ENCODE measurements at regions not wholly inside any gene's neighbourhood (a gene's known extent, or its start where the extent isn't known, plus 50 kb on each side); places are given as distances from the start of the nearest gene placed in this dataset.

DNA sequence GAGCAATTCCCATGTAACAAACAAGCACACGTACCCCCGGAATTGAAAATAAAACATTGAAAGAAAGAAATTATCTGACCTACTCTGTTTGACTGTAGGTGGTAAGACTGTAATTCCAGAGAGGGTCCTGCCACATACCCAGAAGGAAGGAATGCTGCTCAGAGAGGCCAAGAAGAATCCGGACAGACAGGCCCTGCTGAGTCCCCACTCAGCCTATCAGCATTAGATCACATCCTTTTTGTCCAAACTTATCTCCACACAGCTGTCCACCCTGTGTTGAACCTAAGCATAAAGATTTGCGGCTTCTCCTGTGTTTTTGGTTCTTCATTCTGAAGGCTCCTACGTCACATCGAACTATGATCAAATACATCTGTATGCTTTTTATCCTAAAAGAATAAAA is 591.9 kb downstream of the QKI start:
- no peak overlapping the region for H3K27ac ChIP-seq (ENCODE audit: low read length)
- no peak overlapping the region for H3K4me3 ChIP-seq (ENCODE audit: control insufficient read depth in 1 of 2, extremely low read depth in 1 of 2, low read length in 1 of 2)
- POLR2A ChIA-PET, result no interaction called here
- ATAC-seq (replicated peaks in 1 of 4) (no peak), DNase-seq (no peak)
- no peaks in the 10 kb centered on the region for H3K4me1 ChIP-seq (ENCODE audit: control insufficient read depth in 1 of 2, extremely low read depth in 1 of 2, insufficient read depth in 2 of 2, low read length in 2 of 2)
- H3K27ac Mint-ChIP-seq, result no peak overlapping the region
- H3K27me3 ChIP-seq (replicated peaks in 1 of 2; ENCODE audit: control insufficient read depth in 2 of 2, extremely low read depth in 1 of 2, insufficient read depth in 2 of 2, low read length in 1 of 2), result peaks cover 0 to 5% of the 10 kb centered on the region in 2 experiments
- no peak overlapping the region for H3K4me3 Mint-ChIP-seq
- WGBS (ENCODE audit: insufficient coverage), result 100% methylated on average over 1 of the region's 6 CpGs
- peaks cover 3 to 10% of the 10 kb centered on the region in 2 donors for H3K27me3 Mint-ChIP-seq
- no peaks in the 10 kb centered on the region for H3K9me3 ChIP-seq
- peaks cover 0 to 9% (median 0%) of the 10 kb centered on the region in 3 donors for H3K9me3 Mint-ChIP-seq
- no peaks in the 10 kb centered on the region for H3K36me3 ChIP-seq (ENCODE audit: control insufficient read depth in 2 of 2, extremely low read depth in 1 of 2, insufficient read depth in 1 of 2, low read length in 1 of 2)
- H3K4me1 Mint-ChIP-seq, result no peaks in the 10 kb centered on the region
- CTCF ChIA-PET, result no interaction called here
- no peaks in the 10 kb centered on the region for H3K36me3 Mint-ChIP-seq

GRCh38 chr6:164005004-164005711 is 590.6 kb downstream of the QKI start:
- Histone ChIP-seq H3K27me3 (replicated peaks in 1 of 2; ENCODE audit: control insufficient read depth in 2 of 2, extremely low read depth in 1 of 2, insufficient read depth in 2 of 2, low read length in 1 of 2) (peaks cover 0 to 5% of the 10 kb centered on the region in 2 experiments), H3K4me1 (ENCODE audit: control insufficient read depth in 1 of 2, extremely low read depth in 1 of 2, insufficient read depth in 2 of 2, low read length in 2 of 2) (no peaks in the 10 kb centered on the region), H3K36me3 (ENCODE audit: control insufficient read depth in 2 of 2, extremely low read depth in 1 of 2, insufficient read depth in 1 of 2, low read length in 1 of 2) (no peaks in the 10 kb centered on the region), H3K27ac (ENCODE audit: low read length) (no peak overlapping the region), H3K4me3 (ENCODE audit: control insufficient read depth in 1 of 2, extremely low read depth in 1 of 2, low read length in 1 of 2) (no peak overlapping the region), H3K9me3 (no peaks in the 10 kb centered on the region)
- ChIA-PET CTCF (no interaction called here), POLR2A (no interaction called here)
- no peaks in the 10 kb centered on the region for H3K36me3 Mint-ChIP-seq
- ATAC-seq (replicated peaks in 1 of 4) (no peak), DNase-seq (no peak)
- H3K27me3 Mint-ChIP-seq, result peaks cover 2 to 10% of the 10 kb centered on the region in 2 donors
- peaks cover 0 to 9% (median 0%) of the 10 kb centered on the region in 3 donors for H3K9me3 Mint-ChIP-seq
- H3K27ac Mint-ChIP-seq, result no peak overlapping the region
- no peaks in the 10 kb centered on the region for H3K4me1 Mint-ChIP-seq
- WGBS (ENCODE audit: insufficient coverage), result no CpG with 5 or more reads among the region's 4 CpGs
- H3K4me3 Mint-ChIP-seq, result no peak overlapping the region

- H3K27ac Mint-ChIP-seq, result no peak overlapping the region
- Histone ChIP-seq H3K27me3 (replicated peaks in 1 of 2; ENCODE audit: control insufficient read depth in 2 of 2, extremely low read depth in 1 of 2, insufficient read depth in 2 of 2, low read length in 1 of 2) (peaks cover 0 to 5% of the 10 kb centered on the region in 2 experiments), H3K4me3 (ENCODE audit: control insufficient read depth in 1 of 2, extremely low read depth in 1 of 2, low read length in 1 of 2) (no peak overlapping the region), H3K27ac (ENCODE audit: low read length) (no peak overlapping the region), H3K9me3 (no peaks in the 10 kb centered on the region), H3K36me3 (ENCODE audit: control insufficient read depth in 2 of 2, extremely low read depth in 1 of 2, insufficient read depth in 1 of 2, low read length in 1 of 2) (no peaks in the 10 kb centered on the region), H3K4me1 (ENCODE audit: control insufficient read depth in 1 of 2, extremely low read depth in 1 of 2, insufficient read depth in 2 of 2, low read length in 2 of 2) (no peaks in the 10 kb centered on the region)
- CTCF ChIA-PET, result no interaction called here
- POLR2A ChIA-PET, result no interaction called here
- no peak overlapping the region for H3K4me3 Mint-ChIP-seq
- no peaks in the 10 kb centered on the region for H3K4me1 Mint-ChIP-seq
- H3K36me3 Mint-ChIP-seq, result no peaks in the 10 kb centered on the region
- 94% methylated on average over 3 of the region's 4 CpGs for WGBS (ENCODE audit: insufficient coverage)
- H3K9me3 Mint-ChIP-seq, result peaks cover 0 to 9% (median 0%) of the 10 kb centered on the region in 3 donors
- no peak for ATAC-seq (replicated peaks in 1 of 4)
- peaks cover 2 to 13% of the 10 kb centered on the region in 2 donors for H3K27me3 Mint-ChIP-seq
- DNase-seq, result no peak
These were observed 585.8 kb downstream of the QKI start for GRCh38 chr6:164000276-164000675.

DNA sequence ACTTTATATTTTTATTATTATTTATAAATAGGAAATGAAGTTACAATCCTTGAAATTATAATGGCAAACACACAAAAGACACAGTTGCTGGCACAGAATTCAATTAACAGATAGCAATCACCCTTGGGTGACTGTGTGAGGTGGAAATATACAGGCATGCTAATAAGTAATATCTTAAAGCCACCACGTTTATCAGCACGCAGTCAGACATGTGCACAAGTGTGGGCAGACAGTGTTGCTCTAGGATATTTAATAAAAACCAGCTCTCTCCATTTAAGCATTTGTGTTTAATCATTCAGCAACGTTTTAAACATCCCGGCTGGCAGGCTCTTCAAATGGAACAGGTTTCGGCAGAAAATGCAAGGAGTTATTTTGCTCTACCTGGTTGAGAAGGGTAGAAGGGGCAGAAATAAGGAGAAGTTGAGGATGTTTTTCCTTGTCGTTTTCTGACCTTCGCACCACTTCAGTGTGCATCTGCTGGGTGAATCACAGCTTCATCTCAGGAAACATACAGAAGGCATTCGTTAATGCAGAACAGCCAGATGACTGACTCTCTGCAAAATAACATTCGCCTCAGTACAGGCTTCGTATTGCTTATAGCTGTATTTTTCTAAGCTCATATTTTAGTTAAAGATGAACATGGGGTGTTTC is 585.1 kb downstream of the QKI start:
- Mint-ChIP-seq H3K9me3 (peaks cover 0 to 9% (median 0%) of the 10 kb centered on the region in 3 donors), H3K27me3 (peaks cover 2 to 13% of the 10 kb centered on the region in 2 donors), H3K4me1 (no peaks in the 10 kb centered on the region), H3K27ac (no peak overlapping the region), H3K4me3 (no peak overlapping the region), H3K36me3 (no peaks in the 10 kb centered on the region)
- Histone ChIP-seq H3K9me3 (no peaks in the 10 kb centered on the region), H3K4me1 (ENCODE audit: control insufficient read depth in 1 of 2, extremely low read depth in 1 of 2, insufficient read depth in 2 of 2, low read length in 2 of 2) (no peaks in the 10 kb centered on the region), H3K27me3 (replicated peaks in 1 of 2; ENCODE audit: control insufficient read depth in 2 of 2, extremely low read depth in 1 of 2, insufficient read depth in 2 of 2, low read length in 1 of 2) (peaks cover 0 to 5% of the 10 kb centered on the region in 2 experiments), H3K27ac (ENCODE audit: low read length) (no peak overlapping the region), H3K4me3 (ENCODE audit: control insufficient read depth in 1 of 2, extremely low read depth in 1 of 2, low read length in 1 of 2) (no peak overlapping the region), H3K36me3 (ENCODE audit: control insufficient read depth in 2 of 2, extremely low read depth in 1 of 2, insufficient read depth in 1 of 2, low read length in 1 of 2) (no peaks in the 10 kb centered on the region)
- POLR2A ChIA-PET, result no interaction called here
- DNase-seq (no peak), ATAC-seq (replicated peaks in 1 of 4) (no peak)
- CTCF ChIA-PET, result no interaction called here
- WGBS (ENCODE audit: insufficient coverage), result 66% methylated on average over 5 of the region's 10 CpGs

- DNase-seq, result no peak
- H3K27me3 Mint-ChIP-seq, result peaks cover 2 to 13% of the 10 kb centered on the region in 2 donors
- Histone ChIP-seq H3K4me1 (ENCODE audit: control insufficient read depth in 1 of 2, extremely low read depth in 1 of 2, insufficient read depth in 2 of 2, low read length in 2 of 2) (no peaks in the 10 kb centered on the region), H3K36me3 (ENCODE audit: control insufficient read depth in 2 of 2, extremely low read depth in 1 of 2, insufficient read depth in 1 of 2, low read length in 1 of 2) (no peaks in the 10 kb centered on the region), H3K27ac (ENCODE audit: low read length) (no peak overlapping the region), H3K27me3 (replicated peaks in 1 of 2; ENCODE audit: control insufficient read depth in 2 of 2, extremely low read depth in 1 of 2, insufficient read depth in 2 of 2, low read length in 1 of 2) (peaks cover 0 to 3% of the 10 kb centered on the region in 2 experiments), H3K9me3 (no peaks in the 10 kb centered on the region), H3K4me3 (ENCODE audit: control insufficient read depth in 1 of 2, extremely low read depth in 1 of 2, low read length in 1 of 2) (no peak overlapping the region)
- peaks cover 0 to 2% (median 0%) of the 10 kb centered on the region in 3 donors for H3K9me3 Mint-ChIP-seq
- no CpG with 5 or more reads among the region's 3 CpGs for WGBS (ENCODE audit: insufficient coverage)
- H3K27ac Mint-ChIP-seq, result no peak overlapping the region
- H3K4me3 Mint-ChIP-seq, result no peak overlapping the region
- no peaks in the 10 kb centered on the region for H3K36me3 Mint-ChIP-seq
- POLR2A ChIA-PET, result no interaction called here
- CTCF ChIA-PET, result no interaction called here
- no peaks in the 10 kb centered on the region for H3K4me1 Mint-ChIP-seq
- ATAC-seq (replicated peaks in 1 of 4), result no peak
These were observed 584.0 kb downstream of the QKI start for GRCh38 chr6:163998496-163998895.

DNA sequence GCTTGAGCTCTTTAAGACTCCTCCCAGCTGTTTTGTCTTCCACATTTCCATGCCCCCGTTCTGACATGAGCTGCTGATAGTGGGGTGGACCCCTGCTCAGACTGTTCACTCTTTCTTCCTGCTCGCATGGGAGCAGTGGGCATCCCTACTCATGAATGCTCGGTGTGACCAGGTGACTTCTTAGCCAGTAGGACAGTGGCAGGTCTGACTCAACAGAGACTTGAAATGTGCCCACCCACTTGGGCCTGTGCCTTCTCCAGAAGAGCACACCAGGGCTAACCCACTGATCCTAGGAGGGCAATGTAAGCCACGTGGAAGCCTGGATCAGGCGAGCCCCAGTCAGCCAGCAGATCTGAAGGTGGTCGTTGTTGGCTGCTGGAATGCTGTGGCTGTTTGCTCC is 582.0 kb downstream of the QKI start:
- WGBS (ENCODE audit: insufficient coverage), result 90% methylated on average over 4 of the region's 6 CpGs
- H3K4me1 ChIP-seq (ENCODE audit: control insufficient read depth in 1 of 2, extremely low read depth in 1 of 2, insufficient read depth in 2 of 2, low read length in 2 of 2), result no peaks in the 10 kb centered on the region
- H3K9me3 ChIP-seq, result no peaks in the 10 kb centered on the region
- Mint-ChIP-seq H3K27me3 (peaks cover 0 to 4% of the 10 kb centered on the region in 2 donors), H3K4me1 (no peaks in the 10 kb centered on the region), H3K36me3 (no peaks in the 10 kb centered on the region), H3K9me3 (no peaks in the 10 kb centered on the region), H3K4me3 (no peak overlapping the region), H3K27ac (no peak overlapping the region)
- no peaks in the 10 kb centered on the region for H3K27me3 ChIP-seq (replicated peaks in 1 of 2; ENCODE audit: control insufficient read depth in 2 of 2, extremely low read depth in 1 of 2, insufficient read depth in 2 of 2, low read length in 1 of 2)
- H3K4me3 ChIP-seq (ENCODE audit: control insufficient read depth in 1 of 2, extremely low read depth in 1 of 2, low read length in 1 of 2), result no peak overlapping the region
- POLR2A ChIA-PET, result no interaction called here
- ATAC-seq (replicated peaks in 1 of 4) (no peak), DNase-seq (no peak)
- H3K27ac ChIP-seq (ENCODE audit: low read length), result no peak overlapping the region
- H3K36me3 ChIP-seq (ENCODE audit: control insufficient read depth in 2 of 2, extremely low read depth in 1 of 2, insufficient read depth in 1 of 2, low read length in 1 of 2), result no peaks in the 10 kb centered on the region
- CTCF ChIA-PET, result no interaction called here

Data from T-cell (primary cell).